Neural progenitor cell (in vitro differentiated cells): ENCODE measurements at regions not wholly inside any gene's neighbourhood (a gene's known extent, or its start where the extent isn't known, plus 50 kb on each side); places are given as distances from the start of the nearest gene placed in this dataset.

ENCODE experiments used
- EZH2 ChIP-seq: fragments of 200-600 bp; sonication (generic); IDR thresholded peaks from 2 replicates; pipeline ENCODE4 v1.6.1; 2017; ENCODE audit warnings: antibody characterized with exemption, mild to moderate bottlenecking, moderate library complexity
- TF ChIP-seq, protein P1 (sequence below): fragments of 200-600 bp; sonication (generic); IDR thresholded peaks from 2 replicates; pipeline ENCODE4 v1.5.1; 2017; ENCODE audit warnings: antibody characterized with exemption, mild to moderate bottlenecking

DNA sequence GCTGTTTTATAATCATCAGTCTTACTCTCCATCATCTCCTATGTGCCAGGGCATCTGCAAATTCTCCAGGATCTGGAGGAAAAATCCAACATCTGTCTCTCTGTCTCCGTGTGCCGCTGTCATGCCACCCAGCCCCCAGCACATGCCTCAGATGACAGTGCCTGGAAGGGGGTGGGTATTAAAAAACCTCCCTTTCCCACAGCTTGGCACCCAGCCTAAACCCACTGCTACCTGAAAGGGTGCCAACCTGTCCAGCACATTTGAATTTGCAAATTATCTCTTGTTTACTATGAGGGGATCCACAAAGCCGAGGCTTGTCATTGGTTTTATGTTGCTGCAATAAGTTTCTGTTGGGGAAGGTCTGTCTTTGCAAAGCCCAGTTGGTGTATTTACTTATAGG is 73.1 kb downstream of the EMX2 start:
- no peak for TF ChIP-seq EZH2
- TF ChIP-seq, protein P1, sequence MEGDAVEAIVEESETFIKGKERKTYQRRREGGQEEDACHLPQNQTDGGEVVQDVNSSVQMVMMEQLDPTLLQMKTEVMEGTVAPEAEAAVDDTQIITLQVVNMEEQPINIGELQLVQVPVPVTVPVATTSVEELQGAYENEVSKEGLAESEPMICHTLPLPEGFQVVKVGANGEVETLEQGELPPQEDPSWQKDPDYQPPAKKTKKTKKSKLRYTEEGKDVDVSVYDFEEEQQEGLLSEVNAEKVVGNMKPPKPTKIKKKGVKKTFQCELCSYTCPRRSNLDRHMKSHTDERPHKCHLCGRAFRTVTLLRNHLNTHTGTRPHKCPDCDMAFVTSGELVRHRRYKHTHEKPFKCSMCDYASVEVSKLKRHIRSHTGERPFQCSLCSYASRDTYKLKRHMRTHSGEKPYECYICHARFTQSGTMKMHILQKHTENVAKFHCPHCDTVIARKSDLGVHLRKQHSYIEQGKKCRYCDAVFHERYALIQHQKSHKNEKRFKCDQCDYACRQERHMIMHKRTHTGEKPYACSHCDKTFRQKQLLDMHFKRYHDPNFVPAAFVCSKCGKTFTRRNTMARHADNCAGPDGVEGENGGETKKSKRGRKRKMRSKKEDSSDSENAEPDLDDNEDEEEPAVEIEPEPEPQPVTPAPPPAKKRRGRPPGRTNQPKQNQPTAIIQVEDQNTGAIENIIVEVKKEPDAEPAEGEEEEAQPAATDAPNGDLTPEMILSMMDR = no peak
